Skin epidermis (tissue), 12 donors: ENCODE measurements at regions not wholly inside any gene's neighbourhood (a gene's known extent, or its start where the extent isn't known, plus 50 kb on each side); places are given as distances from the start of the nearest gene placed in this dataset.
"Not testable (repeated sequence)": the region's sequence is repeated elsewhere in the genome, so short reads cannot be mapped to it uniquely, and the experiment has no call there.

ENCODE experiments used
- H3K27ac ChIP-seq, 21 experiments: fragments of 200-600 bp; sonication (generic) in 11 of 21; one replicate each; pipeline ENCODE4 v1.5.0; 2020; ENCODE audit warnings: mild to moderate bottlenecking in 3 of 21, inconsistent platforms in 2 of 21, moderate library complexity in 2 of 21
- H3K4me3 ChIP-seq, 7 experiments: fragments of 200-600 bp; sonication (generic) in 2 of 7; one replicate each; pipeline ENCODE4 v1.5.0; 2020; ENCODE audit warnings: inconsistent platforms in 2 of 7, mild to moderate bottlenecking in 2 of 7, moderate library complexity in 1 of 7

DNA sequence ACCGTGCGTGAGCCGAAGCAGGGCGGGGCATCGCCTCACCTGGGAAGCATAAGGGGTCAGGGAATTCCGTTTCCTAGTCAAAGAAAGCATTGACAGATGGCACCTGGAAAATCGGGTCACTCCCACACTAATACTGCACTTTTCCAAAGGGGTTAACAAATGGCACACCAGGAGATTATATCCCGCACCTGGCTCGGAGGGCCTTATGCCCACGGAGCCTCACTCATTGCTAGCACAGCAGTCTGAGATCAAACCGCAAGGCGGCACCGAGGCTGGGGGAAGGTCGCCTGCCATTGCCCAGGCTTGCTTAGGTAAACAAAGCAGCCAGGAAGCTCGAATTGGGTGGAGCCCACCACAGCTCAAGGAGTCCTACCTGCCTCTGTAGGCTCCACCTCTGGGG, 1698.1 kb downstream of the TP53TG3F start:
- H3K4me3 ChIP-seq, H3K27ac ChIP-seq: not testable (repeated sequence)

DNA sequence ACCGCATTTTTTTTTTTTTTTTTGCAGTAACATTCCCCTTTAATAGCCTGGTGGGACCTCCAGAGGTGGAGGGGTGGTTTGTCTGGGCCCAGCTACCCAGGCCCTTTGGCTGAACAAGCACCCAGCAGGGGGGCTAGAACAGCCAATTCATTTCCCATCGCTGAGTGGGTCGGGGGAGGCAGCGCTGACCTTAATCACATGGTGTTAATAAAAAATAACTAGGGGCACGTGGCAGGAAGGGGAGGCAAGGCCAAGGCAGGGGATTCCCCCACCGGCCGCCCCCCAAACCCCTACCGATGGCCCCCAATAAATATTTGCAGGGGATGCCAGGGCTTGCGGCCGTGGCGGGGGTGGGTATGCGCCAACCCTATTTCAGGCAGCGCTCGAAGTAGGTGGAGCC, 1709.9 kb downstream of the TP53TG3F start:
- not testable (repeated sequence) for H3K4me3 ChIP-seq, H3K27ac ChIP-seq

DNA sequence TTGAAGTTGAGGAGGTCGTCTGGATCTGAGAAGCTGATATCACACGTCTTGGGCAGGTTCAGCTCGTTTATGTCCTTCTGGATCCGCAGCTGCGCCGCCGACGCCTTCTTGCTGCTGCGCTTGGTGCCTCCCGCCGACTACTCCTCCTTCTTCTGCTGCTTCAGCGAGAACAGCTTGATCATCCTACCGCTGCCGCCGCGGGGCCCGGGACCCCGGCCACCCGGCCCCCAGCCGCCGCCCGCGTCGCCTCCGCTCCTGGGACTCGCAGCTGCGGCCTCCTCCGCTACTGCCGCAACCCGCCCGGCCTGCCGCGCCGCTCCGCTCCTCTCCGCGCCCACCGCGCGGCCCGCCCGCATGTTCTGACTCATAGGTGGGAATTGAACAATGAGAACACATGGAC, 1710.6 kb downstream of the TP53TG3F start:
- not testable (repeated sequence) for H3K27ac ChIP-seq, H3K4me3 ChIP-seq

DNA sequence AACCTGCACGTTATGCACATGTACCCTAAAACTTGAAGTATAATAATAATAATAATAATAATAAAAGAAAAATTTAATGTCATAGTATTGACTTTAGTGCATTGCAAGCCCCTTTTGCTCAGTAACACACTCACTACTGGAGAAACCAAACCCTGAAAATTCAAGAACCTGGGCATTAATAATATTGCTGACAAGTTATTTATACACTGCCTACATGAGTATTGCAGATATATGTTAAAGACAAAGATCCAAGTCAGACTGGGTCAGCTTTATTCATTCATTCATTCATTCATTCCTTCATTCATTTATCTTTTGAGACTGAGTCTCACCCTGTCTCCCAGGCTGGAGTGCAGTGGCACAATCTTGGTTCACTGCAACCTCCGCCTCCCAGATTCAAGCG, 1711.2 kb downstream of the TP53TG3F start:
- H3K4me3 ChIP-seq = no peak overlapping the region
- no peak overlapping the region for H3K27ac ChIP-seq

DNA sequence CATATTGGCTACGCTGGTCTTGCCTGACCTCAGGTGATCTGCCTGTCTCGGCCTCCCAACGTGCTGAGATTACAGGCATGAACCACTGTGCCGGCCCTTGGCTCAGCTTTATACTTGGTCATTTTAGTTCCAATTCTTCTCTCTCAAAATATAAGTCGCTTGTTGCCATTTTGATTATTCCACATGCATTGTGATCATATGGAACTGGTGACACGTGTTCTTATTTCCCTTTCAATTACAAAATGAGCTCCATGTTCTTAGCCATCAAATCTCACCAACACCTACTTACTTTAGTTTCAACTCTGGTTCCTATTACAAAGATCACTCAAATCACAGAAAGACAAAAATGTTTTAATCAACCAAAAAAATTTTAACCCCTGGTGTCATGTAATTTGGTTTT, 1711.7 kb downstream of the TP53TG3F start:
- Histone ChIP-seq H3K4me3 (no peak overlapping the region), H3K27ac (no peak overlapping the region)

DNA sequence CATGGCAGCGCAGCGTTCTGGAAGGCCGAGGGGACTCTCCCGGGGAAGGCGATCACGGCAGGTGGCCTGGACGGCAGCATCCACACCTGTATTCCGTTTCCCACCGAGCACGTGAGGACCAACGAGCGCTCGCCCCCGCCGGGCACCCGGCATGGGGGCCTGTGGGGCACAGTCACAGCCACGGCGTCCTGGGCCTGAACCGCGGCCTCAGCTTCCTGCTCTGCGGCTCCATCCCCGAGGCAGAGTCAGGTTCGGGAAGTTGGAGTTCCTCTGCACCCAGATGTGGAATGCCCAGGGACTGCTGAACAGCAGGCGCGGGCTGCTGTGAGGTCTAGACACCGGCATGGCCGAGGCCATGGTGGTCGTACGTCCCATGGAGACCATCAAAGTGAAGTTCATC, 1713.9 kb downstream of the TP53TG3F start:
- Histone ChIP-seq H3K27ac (no peak overlapping the region), H3K4me3 (no peak overlapping the region)

DNA sequence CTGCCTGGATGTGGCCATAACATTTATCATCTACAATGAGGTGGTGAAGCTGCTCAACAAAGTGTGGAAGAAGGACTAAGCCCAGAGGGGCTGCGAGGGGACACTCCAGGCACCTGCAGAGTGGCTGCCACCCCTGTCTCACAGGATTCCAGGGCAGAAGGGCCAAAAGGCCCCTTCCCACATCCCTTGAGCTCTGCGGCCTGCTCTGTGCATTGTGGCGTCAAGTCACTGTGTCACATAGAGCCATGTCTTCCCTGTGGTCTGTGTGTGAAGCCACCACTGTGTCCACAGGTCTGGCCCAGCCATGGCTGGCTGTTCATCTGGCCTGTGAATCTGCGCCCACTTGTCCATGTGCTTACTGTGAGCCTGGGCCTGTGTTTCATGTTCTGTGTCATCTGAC, 1714.6 kb downstream of the TP53TG3F start:
- H3K4me3 ChIP-seq = no peak overlapping the region
- H3K27ac ChIP-seq = no peak overlapping the region

DNA sequence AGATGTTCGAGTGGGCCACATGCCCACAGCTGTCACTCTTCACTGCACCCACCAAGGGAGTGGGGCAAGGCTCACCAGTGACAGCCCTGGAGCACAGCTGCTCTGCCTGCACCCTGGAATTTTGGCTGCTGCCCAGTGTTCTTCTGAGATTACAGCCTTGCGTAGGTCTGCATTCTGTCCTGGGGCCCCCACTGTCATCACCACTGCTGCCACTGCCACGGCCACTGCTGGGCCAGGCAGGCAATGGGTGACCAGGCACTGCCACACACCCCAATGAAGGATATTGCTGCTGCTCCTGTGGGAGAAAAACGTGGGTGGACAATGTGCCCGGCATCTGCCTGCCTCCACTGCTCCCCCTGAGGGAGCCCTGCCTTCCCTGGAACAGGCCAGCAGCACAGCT, 1717.0 kb downstream of the TP53TG3F start:
- H3K4me3 ChIP-seq = no peak overlapping the region
- H3K27ac ChIP-seq = no peak overlapping the region

DNA sequence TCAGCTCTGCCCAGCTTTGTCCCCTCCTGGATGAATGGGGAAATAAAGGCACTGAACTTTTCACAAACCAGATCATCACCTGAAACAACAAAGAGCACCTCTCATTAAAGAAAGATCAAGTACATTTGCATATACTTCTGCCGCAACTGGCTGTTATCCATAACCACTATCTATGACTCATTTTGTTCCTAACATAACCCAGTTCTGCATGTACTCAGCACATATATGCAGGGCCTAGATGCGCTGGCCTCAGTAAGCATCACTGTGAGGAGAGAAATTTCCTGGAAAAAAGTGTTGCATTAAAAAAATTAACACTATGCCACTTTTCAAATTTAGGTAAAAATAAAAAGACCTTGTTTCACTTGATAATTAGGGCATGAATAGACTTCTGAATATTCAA, 1718.4 kb downstream of the TP53TG3F start:
- H3K27ac ChIP-seq = no peak overlapping the region
- H3K4me3 ChIP-seq = no peak overlapping the region

DNA sequence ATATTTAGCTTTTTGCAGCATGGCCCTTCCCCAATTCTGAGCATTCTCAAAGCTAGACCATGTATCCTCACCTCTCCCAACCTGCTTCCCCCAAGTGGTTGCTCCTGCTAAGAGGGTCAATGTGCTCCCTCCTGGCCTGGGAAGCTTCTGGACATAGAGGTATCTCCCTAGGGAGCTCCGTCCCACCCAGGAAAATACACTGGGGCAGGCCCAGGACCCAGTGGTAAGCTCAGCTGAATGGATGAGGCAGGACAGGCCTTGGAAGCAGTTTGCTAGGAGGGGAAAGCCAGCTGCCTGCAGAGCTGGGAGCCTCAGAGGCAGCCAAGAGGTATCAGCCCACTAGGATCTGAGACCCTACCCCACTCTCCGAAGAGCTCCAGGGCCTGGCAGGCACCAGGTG, 1721.6 kb downstream of the TP53TG3F start:
- Histone ChIP-seq H3K27ac (no peak overlapping the region), H3K4me3 (no peak overlapping the region)

DNA sequence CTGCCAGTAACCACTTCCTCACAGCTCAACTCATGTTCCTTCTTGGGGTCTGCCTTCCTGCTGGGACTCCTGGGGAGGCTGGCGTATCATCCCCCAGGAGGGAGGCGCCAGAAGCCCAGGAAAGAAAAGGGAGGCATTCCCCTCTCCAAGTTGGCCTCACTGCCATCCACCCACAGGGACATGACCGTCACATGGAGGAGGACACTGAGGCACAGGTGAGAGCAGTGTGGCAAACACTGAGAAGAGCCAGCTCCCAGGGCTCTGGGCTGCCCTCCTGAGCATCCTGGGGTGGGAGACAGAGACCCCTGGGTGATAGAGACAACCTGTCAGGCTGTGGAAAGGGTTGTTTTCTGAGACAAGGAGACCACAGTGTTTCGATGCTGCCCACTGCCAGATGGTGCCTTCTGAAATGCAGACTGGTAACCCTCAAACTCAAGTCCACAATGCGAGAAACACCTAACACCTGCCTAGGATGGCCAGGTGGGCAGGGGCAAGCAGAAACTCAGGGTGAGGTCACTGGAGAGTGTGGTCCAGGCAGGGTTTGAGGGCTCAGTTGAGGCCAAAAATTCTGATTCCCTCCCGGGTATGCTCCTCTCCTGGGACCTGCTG, 1722.1 kb downstream of the TP53TG3F start:
- H3K27ac ChIP-seq = no peak overlapping the region
- no peak overlapping the region for H3K4me3 ChIP-seq

DNA sequence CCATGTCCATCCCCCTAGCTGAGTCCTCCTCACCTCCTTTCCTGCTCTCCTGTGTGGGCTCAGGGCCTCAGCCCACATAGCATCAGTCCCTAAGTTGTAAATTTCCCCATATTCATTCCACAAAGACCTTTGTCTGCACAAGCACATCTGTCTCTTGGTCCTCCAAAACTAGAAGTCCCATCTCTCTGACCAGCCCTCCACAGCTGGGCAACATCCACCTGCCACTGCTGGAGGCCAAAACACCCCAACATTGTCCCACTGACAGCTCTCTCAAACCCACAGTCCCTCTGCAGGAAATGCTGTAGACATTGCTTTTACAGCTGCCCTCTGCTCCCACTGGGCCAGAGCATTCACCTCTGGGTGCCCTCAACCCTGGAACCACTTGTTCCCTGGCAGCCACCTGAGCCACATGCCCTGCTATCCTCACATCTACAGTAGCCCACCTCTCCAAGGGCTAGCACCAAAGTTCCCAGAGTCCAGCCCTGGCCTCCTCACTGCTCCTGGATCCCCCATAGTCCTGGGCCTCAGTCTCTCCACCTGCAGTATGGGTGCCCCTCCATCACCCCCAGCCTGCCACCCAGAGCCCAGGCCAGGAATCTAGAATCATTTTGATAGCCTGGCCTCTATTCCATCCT, 1722.7 kb downstream of the TP53TG3F start:
- no peak overlapping the region for H3K4me3 ChIP-seq
- H3K27ac ChIP-seq = no peak overlapping the region

DNA sequence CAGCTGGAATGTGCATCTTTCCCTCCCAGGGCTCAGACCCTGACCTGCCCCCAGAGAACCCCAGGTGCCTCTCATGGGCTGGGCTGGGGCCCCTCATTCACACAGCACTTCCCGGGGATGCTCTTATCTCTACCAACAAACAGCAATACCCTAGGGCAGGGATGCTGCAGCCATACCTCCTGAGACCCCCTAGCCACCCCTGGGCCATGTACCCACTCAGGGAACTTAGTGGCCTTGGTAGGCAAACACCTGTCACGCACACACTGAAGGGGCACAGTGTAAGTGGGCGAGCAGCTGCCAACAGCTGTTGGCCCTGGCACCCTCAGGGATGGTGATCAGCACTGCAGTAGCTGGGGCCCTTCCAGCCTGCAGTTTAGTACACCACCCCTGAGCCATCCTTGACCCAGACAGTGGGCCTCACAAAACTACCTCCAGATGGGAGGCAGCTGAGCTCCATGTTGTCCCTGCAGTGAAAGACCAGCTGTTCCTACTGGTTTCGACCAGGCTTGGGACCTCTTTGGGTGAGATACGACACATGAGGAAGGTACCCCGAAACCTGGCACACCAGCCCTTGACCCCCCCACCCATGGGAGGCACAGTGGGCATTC, 1723.6 kb downstream of the TP53TG3F start:
- H3K27ac ChIP-seq = no peak overlapping the region
- H3K4me3 ChIP-seq = no peak overlapping the region

DNA sequence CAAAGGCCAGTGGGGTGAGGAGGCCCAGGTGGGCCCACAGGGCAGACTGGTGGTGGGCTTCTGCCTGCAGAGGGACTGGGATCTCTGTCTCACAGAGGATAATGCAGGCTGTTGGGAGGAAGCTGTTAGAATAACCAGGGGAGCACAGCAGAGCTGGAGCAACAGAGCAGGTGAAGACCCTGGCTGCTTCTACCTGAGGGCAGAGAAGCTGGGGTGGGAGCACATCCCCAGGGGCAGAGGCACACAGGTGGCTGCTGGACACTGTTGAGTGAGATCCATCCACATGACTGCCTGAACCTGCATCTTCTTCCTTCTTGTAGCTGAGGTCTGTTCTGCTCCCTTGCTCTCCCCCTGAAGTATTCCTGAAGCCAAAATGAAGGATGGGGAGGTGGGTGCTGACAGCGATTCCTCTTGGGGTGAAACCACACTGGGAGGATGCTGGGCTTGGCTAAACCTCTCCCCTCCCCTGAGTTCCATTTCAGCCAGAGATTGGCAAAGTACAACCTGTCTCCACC, 1725.0 kb downstream of the TP53TG3F start:
- Histone ChIP-seq H3K4me3 (no peak overlapping the region), H3K27ac (no peak overlapping the region)

DNA sequence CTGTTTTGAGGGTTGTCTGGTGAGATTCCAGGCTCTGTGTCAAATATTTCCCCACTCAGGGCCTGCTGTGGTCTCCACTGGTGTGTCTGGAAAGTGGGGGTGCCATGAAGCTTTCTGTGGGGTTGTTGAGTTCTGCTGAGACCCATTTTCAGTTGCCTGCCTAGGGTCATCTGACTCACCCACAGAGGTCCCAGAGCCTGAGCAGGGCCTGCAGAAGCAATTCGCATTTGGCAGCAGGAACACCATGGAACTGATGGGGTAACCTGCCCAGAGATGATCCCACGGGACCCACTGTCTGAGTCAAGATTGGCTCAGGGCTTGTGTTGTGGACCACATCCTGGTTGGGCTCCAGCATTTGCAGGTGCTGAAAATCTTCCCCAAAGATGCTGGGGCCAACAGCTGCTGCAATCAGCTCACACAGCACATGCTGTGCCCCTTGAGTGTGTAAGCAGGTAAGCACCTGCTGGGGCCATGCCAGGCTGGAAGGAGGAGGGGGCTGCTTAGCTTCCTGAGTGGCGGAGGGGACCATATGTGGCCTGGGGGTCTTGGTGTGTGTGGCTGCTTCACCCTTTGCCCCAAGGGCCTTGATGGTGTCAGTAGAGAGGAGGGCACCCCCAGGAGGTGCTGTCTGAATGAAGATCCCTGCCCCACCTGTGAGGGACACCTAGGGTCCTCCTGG, 1726.1 kb downstream of the TP53TG3F start:
- Histone ChIP-seq H3K4me3 (no peak overlapping the region), H3K27ac (no peak overlapping the region)

DNA sequence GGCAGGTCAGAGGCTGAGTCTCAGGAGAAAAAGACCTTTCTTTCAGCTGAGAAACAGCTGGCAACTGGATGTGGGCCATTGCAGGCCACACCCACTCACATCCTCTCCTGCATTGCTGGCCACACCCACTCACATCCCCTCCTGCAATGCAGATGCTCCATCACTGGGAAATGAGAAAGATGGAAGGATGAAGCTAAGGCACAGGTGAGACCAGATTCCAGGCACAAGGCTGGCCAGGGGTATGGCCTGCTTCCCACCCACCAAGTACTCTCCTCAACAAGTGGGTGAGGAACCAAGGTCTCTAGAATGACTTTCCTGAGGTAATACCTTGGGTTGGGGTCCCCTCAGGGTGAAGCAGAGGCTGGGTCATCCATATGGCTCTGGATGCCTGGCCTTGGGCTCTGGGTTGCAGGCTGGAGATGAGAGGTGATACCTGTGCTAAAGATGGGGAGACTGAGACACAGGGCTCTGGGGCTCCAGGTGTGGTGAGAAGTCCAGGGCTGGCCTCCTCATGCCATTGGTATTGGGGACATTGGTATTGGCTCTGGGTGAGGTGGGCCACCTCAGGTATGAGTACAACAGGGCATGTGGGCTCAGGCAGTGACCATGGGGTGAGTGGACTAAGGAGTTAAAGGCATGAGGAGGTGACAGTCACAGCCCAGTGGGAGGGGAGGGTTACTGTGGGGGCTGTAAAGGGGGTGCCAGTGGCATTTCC, 1726.8 kb downstream of the TP53TG3F start:
- no peak overlapping the region for H3K27ac ChIP-seq
- H3K4me3 ChIP-seq = no peak overlapping the region

DNA sequence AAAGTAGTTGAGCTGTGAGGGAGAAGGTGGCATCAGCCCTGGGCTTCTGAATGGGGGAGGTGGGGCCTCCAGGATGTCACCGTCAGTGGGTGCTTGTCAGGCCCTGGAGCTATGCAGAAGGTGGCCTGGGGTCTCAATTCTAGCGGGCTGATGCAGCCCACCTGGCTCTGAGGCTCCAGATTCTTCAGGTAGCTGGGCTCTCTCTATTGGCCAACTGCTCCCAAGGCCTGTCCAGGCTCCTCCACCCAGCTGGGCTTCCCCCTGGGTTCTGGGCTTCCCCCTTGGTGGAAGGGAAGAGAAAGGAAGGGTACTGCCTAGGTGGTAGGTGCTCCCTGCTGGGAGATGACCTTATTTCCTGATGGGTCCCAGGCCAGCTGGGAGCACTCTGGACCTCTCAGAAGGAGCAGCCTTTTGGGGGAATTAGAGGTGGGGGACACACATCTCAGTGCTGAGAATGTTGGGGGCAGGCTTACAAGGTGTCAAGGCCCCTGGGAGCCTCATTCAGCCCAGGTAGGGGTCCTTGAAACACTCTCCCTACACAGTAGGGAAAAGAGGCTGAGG, 1728.3 kb downstream of the TP53TG3F start:
- no peak overlapping the region for H3K27ac ChIP-seq

DNA sequence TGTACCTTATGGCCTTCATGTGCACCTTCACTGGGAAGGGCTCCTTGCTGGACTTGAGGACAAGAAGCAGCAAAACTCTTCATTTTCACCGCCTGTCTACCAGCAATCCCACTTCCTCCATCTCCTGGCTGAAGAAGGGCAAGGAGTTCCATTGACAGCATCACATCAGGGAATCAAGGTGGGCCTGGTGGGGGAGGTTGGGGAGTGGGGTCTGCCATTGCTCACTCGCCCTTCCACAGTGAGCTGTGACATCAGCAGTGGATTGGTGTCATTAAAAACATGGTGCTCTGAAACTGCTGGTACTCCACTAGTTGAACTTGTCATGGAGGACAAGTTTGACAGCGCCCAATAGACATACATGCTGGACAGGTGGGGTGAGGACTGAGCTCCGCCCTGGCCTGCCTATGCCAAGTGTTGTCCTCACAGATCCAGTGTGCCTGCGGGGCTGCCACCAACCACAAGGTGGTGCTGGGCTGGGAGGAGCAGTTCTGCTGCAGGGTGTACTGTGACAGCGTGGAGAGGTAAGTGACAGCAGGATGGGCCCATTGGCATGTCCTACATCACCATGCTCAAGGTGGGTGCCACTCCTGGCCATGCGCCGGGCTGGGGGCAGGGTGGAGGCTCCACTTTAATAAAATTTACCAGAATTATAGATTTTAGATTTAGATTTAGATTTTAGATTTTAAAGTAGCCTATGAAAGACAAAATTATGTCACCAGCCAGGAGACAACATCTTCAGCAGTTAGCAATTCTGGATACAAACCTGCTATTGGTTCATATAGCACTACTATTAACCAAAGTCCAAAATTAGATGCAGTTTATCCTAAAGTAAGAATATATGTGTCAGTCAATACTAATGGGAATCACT, 1729.1 kb downstream of the TP53TG3F start:
- no peak overlapping the region for H3K4me3 ChIP-seq

More for the DNA sequence above, 1728.3 kb downstream of the TP53TG3F start:
- H3K4me3 ChIP-seq = no peak overlapping the region

DNA sequence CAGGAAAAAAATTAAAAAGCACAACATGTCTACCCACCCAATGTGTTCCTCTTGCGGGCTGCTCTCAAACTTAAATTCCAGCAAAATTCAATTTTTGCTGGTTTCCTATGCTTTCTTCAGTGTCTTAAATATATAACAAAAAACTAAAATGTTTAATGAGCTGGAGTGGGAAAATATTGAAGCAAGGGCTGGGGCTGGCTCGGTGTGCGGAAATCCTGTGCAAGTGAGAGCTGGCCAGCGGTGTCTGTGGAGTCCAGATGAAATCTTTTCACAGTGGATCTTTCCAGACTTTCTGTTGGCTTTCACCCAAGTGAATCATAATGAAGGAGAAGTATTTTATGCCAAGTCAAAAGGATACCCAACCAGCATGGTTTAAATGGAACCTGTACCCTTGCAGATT, 1733.6 kb downstream of the TP53TG3F start:
- Histone ChIP-seq H3K27ac (no peak overlapping the region), H3K4me3 (no peak overlapping the region)

More for the DNA sequence above, 1729.1 kb downstream of the TP53TG3F start:
- H3K27ac ChIP-seq = no peak overlapping the region
